Esophagus squamous epithelium (tissue), 4 donors: ENCODE measurements at regions not wholly inside any gene's neighbourhood (a gene's known extent, or its start where the extent isn't known, plus 50 kb on each side); places are given as distances from the start of the nearest gene placed in this dataset.

Source experiments
- POLR2A ChIP-seq, 4 donors: fragments of 450-650 bp; IDR thresholded peaks; one replicate each; pipeline ENCODE4 v1.6.1; 2017; ENCODE audit warnings: antibody characterized with exemption in 4 of 4, mild to moderate bottlenecking in 4 of 4, moderate library complexity in 3 of 4
- TF ChIP-seq, protein P1 (sequence below), 6 experiments: fragments of 450-650 bp in 4 of 6; fragments of 200-600 bp in 2 of 6; sonication (generic) in 2 of 6; IDR thresholded peaks; one replicate each; pipeline ENCODE4 v1.5.1; 2016 to 2019; ENCODE audit warnings: antibody characterized with exemption in 6 of 6, mild to moderate bottlenecking in 4 of 6, moderate library complexity in 4 of 6

DNA sequence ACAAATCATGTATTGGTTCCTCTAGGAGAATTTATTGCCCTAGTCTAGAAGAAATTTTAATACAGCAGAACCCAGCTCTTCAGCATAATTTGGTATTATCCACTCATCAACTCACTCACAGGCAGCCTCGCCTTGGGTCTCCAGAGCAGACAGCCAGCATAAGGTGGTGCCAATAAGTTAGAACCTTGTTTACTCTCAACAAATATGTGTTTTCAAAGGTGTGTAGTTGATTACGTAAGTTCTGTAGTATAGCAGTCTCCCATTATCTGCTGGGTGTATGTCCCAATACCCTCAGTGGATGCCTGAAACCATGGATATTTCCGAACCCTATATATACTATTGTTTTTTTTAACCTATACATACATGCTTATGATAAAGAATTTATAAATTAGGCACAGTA lies 522.5 kb upstream of the LRRN3 start:
- TF ChIP-seq POLR2A (IDR thresholded peaks at IDR 0.05): no peak
- TF ChIP-seq, protein P1, sequence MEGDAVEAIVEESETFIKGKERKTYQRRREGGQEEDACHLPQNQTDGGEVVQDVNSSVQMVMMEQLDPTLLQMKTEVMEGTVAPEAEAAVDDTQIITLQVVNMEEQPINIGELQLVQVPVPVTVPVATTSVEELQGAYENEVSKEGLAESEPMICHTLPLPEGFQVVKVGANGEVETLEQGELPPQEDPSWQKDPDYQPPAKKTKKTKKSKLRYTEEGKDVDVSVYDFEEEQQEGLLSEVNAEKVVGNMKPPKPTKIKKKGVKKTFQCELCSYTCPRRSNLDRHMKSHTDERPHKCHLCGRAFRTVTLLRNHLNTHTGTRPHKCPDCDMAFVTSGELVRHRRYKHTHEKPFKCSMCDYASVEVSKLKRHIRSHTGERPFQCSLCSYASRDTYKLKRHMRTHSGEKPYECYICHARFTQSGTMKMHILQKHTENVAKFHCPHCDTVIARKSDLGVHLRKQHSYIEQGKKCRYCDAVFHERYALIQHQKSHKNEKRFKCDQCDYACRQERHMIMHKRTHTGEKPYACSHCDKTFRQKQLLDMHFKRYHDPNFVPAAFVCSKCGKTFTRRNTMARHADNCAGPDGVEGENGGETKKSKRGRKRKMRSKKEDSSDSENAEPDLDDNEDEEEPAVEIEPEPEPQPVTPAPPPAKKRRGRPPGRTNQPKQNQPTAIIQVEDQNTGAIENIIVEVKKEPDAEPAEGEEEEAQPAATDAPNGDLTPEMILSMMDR (IDR thresholded peaks at IDR 0.05): no peak
